ENCODE measurements at regions not wholly inside any gene's neighbourhood (a gene's known extent, or its start where the extent isn't known, plus 50 kb on each side); places are given as distances from the start of the nearest gene placed in this dataset.
"Not testable (repeated sequence)": the region's sequence is repeated elsewhere in the genome, so short reads cannot be mapped to it uniquely, and the experiment has no call there.

DNA sequence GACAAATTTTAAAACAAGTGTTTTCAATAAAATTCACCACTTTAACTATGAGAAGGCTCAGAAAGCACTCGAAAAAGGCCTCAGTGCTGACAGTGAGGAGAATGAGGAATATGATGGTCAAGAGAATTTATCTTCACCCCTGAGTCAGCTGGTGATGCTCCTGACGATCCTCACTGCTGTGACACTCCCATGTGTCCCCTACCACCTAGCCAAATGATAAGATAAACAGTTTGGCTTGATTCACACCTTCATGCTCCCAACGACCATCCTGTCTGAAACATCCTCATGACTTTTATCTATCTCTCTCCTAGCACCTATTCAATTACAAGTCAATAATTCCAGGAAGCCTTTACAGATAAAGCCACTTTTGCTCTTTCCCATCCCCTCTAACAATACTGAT is 66.0 kb upstream of the PDPR start:
- H3K27ac ChIP-seq; H3K4me1 ChIP-seq; H3K36me3 ChIP-seq; ATAC-seq; intact Hi-C loops (cut with DNase I; ENCODE audit: low total_unique reads); in situ Hi-C loops (cut with MboI; ENCODE audit: low sequenced_read_pairs in 4 of 4); H3K27me3 ChIP-seq; H3K4me3 ChIP-seq; H3K9me3 ChIP-seq; DNase-seq: not testable (repeated sequence)

DNA sequence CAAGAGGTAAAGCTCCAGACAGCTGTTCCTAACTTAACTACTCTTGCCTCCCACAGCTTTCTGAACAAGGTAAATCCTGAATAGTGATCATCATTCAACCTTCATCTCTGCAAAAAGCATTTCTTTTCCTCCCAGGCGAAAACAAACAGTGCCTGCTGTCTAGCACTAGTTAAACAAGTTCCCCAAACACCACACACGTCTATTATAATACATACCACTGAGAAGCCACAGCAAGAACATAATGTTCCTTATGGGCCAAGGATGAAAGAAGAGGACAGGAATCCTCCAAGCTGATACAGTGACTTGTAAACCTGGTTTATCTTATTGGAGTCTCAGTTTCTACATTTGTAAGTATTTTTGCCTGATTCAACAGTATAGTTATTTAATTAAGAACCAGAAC is 56.1 kb upstream of the PDPR start:
- H3K4me3 ChIP-seq; intact Hi-C loops (cut with DNase I; ENCODE audit: low total_unique reads); DNase-seq; H3K9me3 ChIP-seq; in situ Hi-C loops (cut with MboI; ENCODE audit: low sequenced_read_pairs in 4 of 4); ATAC-seq; H3K27me3 ChIP-seq; H3K4me1 ChIP-seq; H3K36me3 ChIP-seq; H3K27ac ChIP-seq: not testable (repeated sequence)

DNA sequence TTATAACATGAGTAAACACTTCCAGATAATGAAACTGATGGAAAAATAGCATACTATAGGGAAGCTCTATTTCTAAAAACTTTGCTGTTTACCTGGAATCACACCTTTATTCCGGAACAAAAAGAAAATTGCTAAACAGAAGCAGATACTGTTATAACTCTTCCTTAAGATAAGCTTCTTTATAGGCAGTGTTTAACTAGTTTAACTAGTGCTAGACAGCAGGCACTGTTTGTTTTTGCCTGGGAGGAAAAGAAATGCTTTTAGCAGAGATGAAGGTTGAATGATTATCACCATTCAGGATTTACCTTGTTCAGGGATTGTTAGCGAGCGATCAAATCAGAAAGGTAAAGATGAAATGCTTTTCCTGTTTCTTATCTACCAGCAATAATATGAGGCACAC is 54.7 kb upstream of the PDPR start:
- H3K4me1 ChIP-seq; DNase-seq; intact Hi-C loops (cut with DNase I; ENCODE audit: low total_unique reads); in situ Hi-C loops (cut with MboI; ENCODE audit: low sequenced_read_pairs in 4 of 4); H3K36me3 ChIP-seq; H3K27me3 ChIP-seq; H3K4me3 ChIP-seq; H3K9me3 ChIP-seq; ATAC-seq; H3K27ac ChIP-seq: not testable (repeated sequence)

DNA sequence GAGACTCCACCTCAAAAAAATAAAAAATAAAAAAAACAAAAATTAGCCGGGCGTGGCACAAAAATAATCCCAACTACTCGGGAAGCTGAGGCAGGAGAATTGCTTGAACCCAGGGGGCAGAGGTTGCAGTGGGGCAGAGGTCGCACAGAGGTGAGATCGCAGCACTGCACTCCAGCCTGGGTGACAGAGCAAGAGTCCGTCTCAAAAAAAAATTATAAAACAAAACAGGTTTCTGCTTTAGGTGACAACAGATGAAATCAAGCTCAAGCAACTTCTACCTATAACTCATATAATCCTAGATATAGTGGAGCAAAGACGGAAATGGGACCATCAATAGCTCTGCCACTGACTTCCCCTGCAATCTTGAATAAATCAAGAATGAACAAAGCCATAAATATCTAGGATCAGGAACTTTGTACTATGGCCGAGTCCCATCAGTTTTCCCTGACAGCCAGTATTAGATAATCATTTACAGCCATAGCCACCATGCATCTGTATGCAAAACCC is 53.6 kb upstream of the PDPR start:
- H3K4me3 ChIP-seq; ATAC-seq; intact Hi-C loops (cut with DNase I; ENCODE audit: low total_unique reads); H3K27me3 ChIP-seq; H3K9me3 ChIP-seq; H3K27ac ChIP-seq; H3K4me1 ChIP-seq; in situ Hi-C loops (cut with MboI; ENCODE audit: low sequenced_read_pairs in 4 of 4); DNase-seq; H3K36me3 ChIP-seq: not testable (repeated sequence)

DNA sequence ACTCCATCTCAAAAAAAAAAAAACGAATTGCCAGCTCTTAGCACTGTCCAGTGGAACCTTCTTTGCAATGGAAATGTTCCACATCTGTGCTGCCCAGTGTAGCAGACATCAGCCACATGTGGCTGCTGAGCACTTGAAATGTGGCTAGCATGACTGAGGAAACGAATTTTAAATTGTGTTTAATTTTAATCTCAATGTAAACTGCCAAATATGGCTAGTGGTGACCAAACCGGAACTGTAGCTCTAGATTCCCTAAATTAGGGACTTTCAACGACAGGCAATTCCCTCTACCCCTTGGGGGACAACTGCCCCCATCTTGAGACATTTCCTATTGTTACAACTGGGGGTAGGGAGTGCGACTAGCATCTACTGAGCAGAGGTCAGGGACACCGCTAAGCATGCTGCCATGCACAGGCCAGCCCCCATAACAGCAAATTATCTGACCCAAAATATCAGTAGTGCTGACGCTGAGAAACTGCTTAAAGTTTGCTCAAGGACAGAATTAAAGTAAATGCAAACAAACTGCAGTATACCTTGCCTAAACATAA is 52.4 kb upstream of the PDPR start:
- H3K27me3 ChIP-seq; DNase-seq; H3K9me3 ChIP-seq; ATAC-seq; in situ Hi-C loops (cut with MboI; ENCODE audit: low sequenced_read_pairs in 4 of 4); H3K27ac ChIP-seq; H3K4me3 ChIP-seq; H3K36me3 ChIP-seq; intact Hi-C loops (cut with DNase I; ENCODE audit: low total_unique reads): not testable (repeated sequence)
- H3K4me1 ChIP-seq, result peaks cover 0 to 12% of the 10 kb centered on the region in 2 donors

DNA sequence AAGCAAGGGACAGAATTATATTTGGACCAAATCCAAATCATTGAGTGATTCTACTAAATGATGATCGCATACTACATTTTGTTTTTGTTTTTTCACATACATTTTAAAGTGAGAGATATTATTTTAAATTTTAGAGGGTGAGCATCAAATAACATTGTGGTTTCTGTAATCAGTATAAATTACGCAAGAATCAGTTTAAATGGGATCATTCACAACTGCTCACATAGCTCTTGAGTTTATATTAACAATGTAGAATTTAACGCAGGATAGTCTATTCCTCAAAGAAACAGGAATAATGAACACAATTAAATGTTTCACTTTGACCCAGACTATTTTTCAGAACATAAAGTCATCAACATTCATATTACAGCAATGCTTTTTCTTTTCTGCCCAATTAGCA is 51.2 kb upstream of the PDPR start:
- H3K9me3 ChIP-seq; in situ Hi-C loops (cut with MboI; ENCODE audit: low sequenced_read_pairs in 4 of 4); H3K36me3 ChIP-seq; ATAC-seq; intact Hi-C loops (cut with DNase I; ENCODE audit: low total_unique reads); H3K27ac ChIP-seq; H3K4me3 ChIP-seq; DNase-seq; H3K27me3 ChIP-seq: not testable (repeated sequence)
- H3K4me1 ChIP-seq, result peaks cover 0 to 12% of the 10 kb centered on the region in 2 donors

Small RNA genes lying in the stretch of these regions (microRNA-seq; reads per million reads assigned to microRNA genes)
- 0 reads per million in 2 donors for gene MIR1972-2 (ENCODE audit: borderline replicate concordance in 2 of 2)
